SU-DHL-6 (cell line): ENCODE measurements at regions not wholly inside any gene's neighbourhood (a gene's known extent, or its start where the extent isn't known, plus 50 kb on each side); places are given as distances from the start of the nearest gene placed in this dataset.

Experiments
- H2AFZ ChIP-seq: fragments of 200-600 bp; sonication (generic); 2 replicates; pipeline ENCODE4 v1.6.1; 2014; ENCODE audit warnings: low read depth, mild to moderate bottlenecking, moderate library complexity, mixed read lengths, antibody characterized with exemption, low read length; ENCODE audit not compliant: severe bottlenecking
- H3F3A ChIP-seq: fragments of 200-600 bp; shearing (Covaris generic); 2 replicates; pipeline ENCODE4 v1.6.0; 2016; ENCODE audit warnings: antibody characterized with exemption, mild to moderate bottlenecking; ENCODE audit not compliant: insufficient read depth
- H3K27ac ChIP-seq: fragments of 200-600 bp; sonication (generic); 2 replicates; pipeline ENCODE4 v1.5.1; 2016; ENCODE audit warnings: low read depth, mild to moderate bottlenecking, low read length, moderate library complexity, mixed read lengths
- H3K27me3 ChIP-seq: fragments of 200-600 bp; sonication (generic), shearing (Covaris generic); 2 replicates; pipeline ENCODE4 v1.6.0; 2014; ENCODE audit warnings: mild to moderate bottlenecking, low read length
- H3K36me3 ChIP-seq: fragments of 200-600 bp; sonication (generic); 2 replicates; pipeline ENCODE4 v1.6.1; 2014; ENCODE audit warnings: mild to moderate bottlenecking, low read length, mixed read lengths
- H3K4me2 ChIP-seq: fragments of 300-600, 200-600 bp; shearing (Covaris generic), sonication (generic); 2 replicates; pipeline ENCODE4 v1.6.0; 2014; ENCODE audit warnings: low read length, low read depth, mild to moderate bottlenecking; ENCODE audit not compliant: poor library complexity, severe bottlenecking
- H3K4me3 ChIP-seq: fragments of 200-600 bp; sonication (generic); 2 replicates; pipeline ENCODE4 v1.5.1; 2014; ENCODE audit warnings: antibody characterized with exemption, low read length, mild to moderate bottlenecking, mixed read lengths; ENCODE audit not compliant: insufficient read depth, poor library complexity, severe bottlenecking
- H3K79me2 ChIP-seq: fragments of 200-600 bp; sonication (generic); 2 replicates; pipeline ENCODE4 v1.6.1; 2014; ENCODE audit warnings: mild to moderate bottlenecking, low read length, moderate library complexity; ENCODE audit not compliant: insufficient read depth
- H3K9ac ChIP-seq: fragments of 200-600 bp; sonication (generic); 2 replicates; pipeline ENCODE4 v1.7.0; 2014; ENCODE audit warnings: mild to moderate bottlenecking, low read length
- H3K9me2 ChIP-seq: fragments of 200-600 bp; sonication (generic); replicated peaks from 2 replicates; pipeline ENCODE4 v1.6.1; 2014; ENCODE audit warnings: low read length; ENCODE audit not compliant: insufficient read depth
- H3K9me3 ChIP-seq: fragments of 200-600 bp; sonication (generic); 2 replicates; pipeline ENCODE4 v1.6.1; 2014; ENCODE audit warnings: low read length, mixed read lengths; ENCODE audit not compliant: insufficient read depth
- H4K20me1 ChIP-seq: fragments of 200-600 bp; sonication (generic); 2 replicates; pipeline ENCODE4 v1.6.1; 2014; ENCODE audit warnings: low read depth, mild to moderate bottlenecking, antibody characterized with exemption, low read length, moderate library complexity, mixed read lengths
- EZH2phosphoT487 ChIP-seq: fragments of 200-600 bp; sonication (generic), shearing (Covaris generic); conservative IDR thresholded peaks from 2 replicates; pipeline ENCODE4 v1.6.1; 2018; ENCODE audit warnings: mild to moderate bottlenecking, antibody characterized with exemption, low read length, moderate library complexity, mixed read lengths
- TF ChIP-seq, protein P1 (sequence below): fragments of 200-600 bp; sonication (generic); IDR thresholded peaks from one replicate; pipeline ENCODE4 v1.5.1; 2017; ENCODE audit warnings: antibody characterized with exemption, mild to moderate bottlenecking, low read length, moderate library complexity; ENCODE audit not compliant: insufficient read depth, poor library complexity, severe bottlenecking

- Histone ChIP-seq H3K4me3 (no peak overlapping the region), H3K9me3 (no peaks in the 10 kb centered on the region), H3K79me2 (no peaks in the 10 kb centered on the region), H3K9me2 (no peaks in the 10 kb centered on the region; the same call in 1 of the 2 replicates), H3K27ac (no peak overlapping the region), H3K4me2 (no peak overlapping the region), H3K9ac (no peak overlapping the region), H3F3A (no peaks in the 10 kb centered on the region), H3K27me3 (no peaks in the 10 kb centered on the region), H4K20me1 (no peaks in the 10 kb centered on the region), H3K36me3 (no peaks in the 10 kb centered on the region), H2AFZ (no peak overlapping the region)
- TF ChIP-seq, protein P1, sequence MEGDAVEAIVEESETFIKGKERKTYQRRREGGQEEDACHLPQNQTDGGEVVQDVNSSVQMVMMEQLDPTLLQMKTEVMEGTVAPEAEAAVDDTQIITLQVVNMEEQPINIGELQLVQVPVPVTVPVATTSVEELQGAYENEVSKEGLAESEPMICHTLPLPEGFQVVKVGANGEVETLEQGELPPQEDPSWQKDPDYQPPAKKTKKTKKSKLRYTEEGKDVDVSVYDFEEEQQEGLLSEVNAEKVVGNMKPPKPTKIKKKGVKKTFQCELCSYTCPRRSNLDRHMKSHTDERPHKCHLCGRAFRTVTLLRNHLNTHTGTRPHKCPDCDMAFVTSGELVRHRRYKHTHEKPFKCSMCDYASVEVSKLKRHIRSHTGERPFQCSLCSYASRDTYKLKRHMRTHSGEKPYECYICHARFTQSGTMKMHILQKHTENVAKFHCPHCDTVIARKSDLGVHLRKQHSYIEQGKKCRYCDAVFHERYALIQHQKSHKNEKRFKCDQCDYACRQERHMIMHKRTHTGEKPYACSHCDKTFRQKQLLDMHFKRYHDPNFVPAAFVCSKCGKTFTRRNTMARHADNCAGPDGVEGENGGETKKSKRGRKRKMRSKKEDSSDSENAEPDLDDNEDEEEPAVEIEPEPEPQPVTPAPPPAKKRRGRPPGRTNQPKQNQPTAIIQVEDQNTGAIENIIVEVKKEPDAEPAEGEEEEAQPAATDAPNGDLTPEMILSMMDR: no peak
- TF ChIP-seq EZH2phosphoT487: no peak
Observed at GRCh38 chr14:85093631-85094330, 436.2 kb upstream of the FLRT2 start.

DNA sequence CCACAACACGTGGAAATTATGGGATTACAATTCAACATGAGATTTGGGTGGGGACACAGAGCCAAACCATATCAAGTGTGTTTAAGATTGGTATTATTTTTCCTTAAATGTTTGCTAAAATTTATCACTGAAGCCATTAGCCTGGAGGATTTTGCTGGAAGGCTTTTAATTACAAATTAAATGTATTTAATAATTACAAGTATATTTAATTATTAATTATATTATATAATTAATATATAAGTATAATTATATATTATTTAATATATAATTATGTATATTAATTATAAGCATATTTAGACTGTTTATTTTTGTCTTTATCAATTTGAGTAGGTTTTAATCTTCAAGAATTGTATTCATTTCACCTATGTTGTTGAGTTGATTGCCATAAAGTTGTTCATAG, 427.4 kb upstream of the FLRT2 start:
- TF ChIP-seq, protein P1: no peak
- no peak for TF ChIP-seq EZH2phosphoT487
- no peak overlapping the region for H3K4me3 ChIP-seq
- no peak overlapping the region for H2AFZ ChIP-seq
- no peaks in the 10 kb centered on the region for H3K9me2 ChIP-seq
- H3K36me3 ChIP-seq: no peaks in the 10 kb centered on the region
- H3K27ac ChIP-seq: no peak overlapping the region
- H3F3A ChIP-seq: no peaks in the 10 kb centered on the region
- no peaks in the 10 kb centered on the region for H3K79me2 ChIP-seq
- H3K27me3 ChIP-seq: no peaks in the 10 kb centered on the region
- H3K4me2 ChIP-seq: no peak overlapping the region
- H3K9ac ChIP-seq: no peak overlapping the region
- H4K20me1 ChIP-seq: no peaks in the 10 kb centered on the region
- H3K9me3 ChIP-seq: no peaks in the 10 kb centered on the region

GRCh38 chr14:85106506-85106905, 423.4 kb upstream of the FLRT2 start:
- Histone ChIP-seq H3K4me2 (no peak overlapping the region), H3K27me3 (no peaks in the 10 kb centered on the region), H3K79me2 (no peaks in the 10 kb centered on the region), H3K9me3 (no peaks in the 10 kb centered on the region), H3K4me3 (no peak overlapping the region), H4K20me1 (no peaks in the 10 kb centered on the region), H3K9ac (no peak overlapping the region), H3F3A (no peaks in the 10 kb centered on the region), H3K27ac (no peak overlapping the region), H3K9me2 (no peaks in the 10 kb centered on the region), H3K36me3 (no peaks in the 10 kb centered on the region), H2AFZ (no peak overlapping the region)
- TF ChIP-seq EZH2phosphoT487: no peak
- TF ChIP-seq, protein P1: no peak
